Kasumi-1 (cell line): ENCODE measurements at regions not wholly inside any gene's neighbourhood (a gene's known extent, or its start where the extent isn't known, plus 50 kb on each side); places are given as distances from the start of the nearest gene placed in this dataset.
A peak's percentile ranks its signal among the peaks of the same experiment; 100 is the strongest.
"Not testable (repeated sequence)": the region's sequence is repeated elsewhere in the genome, so short reads cannot be mapped to it uniquely, and the experiment has no call there.

Source experiments
- DNase-seq, 2 experiments: peaks; one replicate each; lab custom pipeline; 2025; lab: John Stamatoyannopoulos, UW

- no peak for DNase-seq
These were observed 223.2 kb downstream of the FOXD2 start for GRCh38 chr1:47661040-47661439.

- DNase-seq, result no peak
These were observed 224.2 kb downstream of the FOXD2 start for GRCh38 chr1:47662068-47662467.

GRCh38 chr1:47663286-47663685, 225.4 kb downstream of the FOXD2 start:
- no peak for DNase-seq

GRCh38 chr1:47664356-47664755, 226.5 kb downstream of the FOXD2 start:
- no peak for DNase-seq

DNA sequence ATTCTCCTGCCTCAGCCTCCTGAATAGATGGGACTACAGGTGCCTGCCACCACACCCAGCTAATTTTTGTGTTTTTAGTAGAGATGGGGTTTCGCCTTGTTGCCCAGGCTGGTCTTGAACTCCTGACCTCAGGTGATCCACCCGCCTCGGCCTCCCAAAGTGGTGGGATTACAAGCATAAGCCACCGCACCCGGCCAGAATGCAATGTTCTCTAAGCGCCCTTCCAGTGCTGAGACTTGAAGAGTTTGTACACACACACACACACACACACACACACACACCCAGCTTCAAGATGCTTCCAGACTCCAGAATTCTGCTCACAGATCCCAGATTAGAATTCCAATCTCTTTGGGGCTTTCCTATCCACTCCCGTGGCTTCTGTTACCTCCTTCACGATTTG, 227.1 kb downstream of the FOXD2 start:
- not testable (repeated sequence) for DNase-seq

- DNase-seq, result no peak
These were observed 231.3 kb downstream of the FOXD2 start for GRCh38 chr1:47669081-47669585.

GRCh38 chr1:47672622-47673021, 234.8 kb downstream of the FOXD2 start:
- no peak for DNase-seq

DNA sequence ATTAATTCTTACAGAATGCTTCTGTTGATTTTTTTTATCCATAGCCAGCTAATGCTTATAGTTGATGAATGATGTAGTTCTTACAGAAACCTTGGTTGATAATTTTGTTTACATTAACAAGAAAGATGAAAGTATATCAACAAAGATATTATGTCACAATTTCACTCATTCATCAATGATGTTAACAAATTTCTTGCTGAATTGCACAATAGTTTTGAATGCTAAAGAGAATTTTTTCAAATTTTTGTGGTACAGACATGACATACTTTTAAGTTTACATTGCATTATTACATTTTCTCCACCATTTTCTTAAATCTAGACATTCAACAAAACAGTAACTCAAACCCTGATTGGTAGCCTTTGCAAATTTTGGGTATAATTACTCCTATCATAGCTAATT, 236.3 kb downstream of the FOXD2 start:
- no peak for DNase-seq

DNA sequence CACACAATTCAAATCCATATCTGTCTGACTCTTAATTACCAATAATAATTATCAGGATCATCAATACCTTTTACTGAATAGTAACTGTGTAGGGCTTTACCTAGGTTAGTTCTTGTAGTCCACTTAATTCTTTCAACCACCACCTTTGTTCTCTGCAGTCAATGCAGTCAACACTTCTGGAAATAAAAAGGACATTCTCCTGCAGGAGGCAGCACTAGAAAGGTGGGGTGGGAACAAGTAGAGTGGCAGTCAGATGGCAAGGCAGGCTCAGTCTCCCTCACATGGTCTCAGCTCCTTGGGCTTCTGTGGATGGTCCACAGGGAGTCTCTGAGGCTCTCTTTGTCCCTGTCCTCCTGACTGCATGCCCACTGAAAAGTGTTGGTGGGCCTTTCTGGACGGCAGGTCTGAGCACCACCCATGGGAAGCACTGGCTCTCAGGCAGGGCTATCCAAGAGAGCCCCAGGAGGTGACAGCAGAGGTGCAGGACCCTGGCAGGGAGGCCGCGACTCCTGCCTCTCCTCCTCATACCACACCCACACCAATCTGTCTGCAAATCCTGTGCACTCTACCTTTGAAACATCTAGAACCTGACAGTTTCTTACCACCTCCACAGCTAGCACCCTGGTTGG, 237.3 kb downstream of the FOXD2 start:
- DNase-seq, result no peak

- no peak for DNase-seq
These were observed 237.9 kb downstream of the FOXD2 start for GRCh38 chr1:47675721-47676120.

- no peak for DNase-seq
These were observed 238.6 kb downstream of the FOXD2 start for GRCh38 chr1:47676311-47677054.

DNA sequence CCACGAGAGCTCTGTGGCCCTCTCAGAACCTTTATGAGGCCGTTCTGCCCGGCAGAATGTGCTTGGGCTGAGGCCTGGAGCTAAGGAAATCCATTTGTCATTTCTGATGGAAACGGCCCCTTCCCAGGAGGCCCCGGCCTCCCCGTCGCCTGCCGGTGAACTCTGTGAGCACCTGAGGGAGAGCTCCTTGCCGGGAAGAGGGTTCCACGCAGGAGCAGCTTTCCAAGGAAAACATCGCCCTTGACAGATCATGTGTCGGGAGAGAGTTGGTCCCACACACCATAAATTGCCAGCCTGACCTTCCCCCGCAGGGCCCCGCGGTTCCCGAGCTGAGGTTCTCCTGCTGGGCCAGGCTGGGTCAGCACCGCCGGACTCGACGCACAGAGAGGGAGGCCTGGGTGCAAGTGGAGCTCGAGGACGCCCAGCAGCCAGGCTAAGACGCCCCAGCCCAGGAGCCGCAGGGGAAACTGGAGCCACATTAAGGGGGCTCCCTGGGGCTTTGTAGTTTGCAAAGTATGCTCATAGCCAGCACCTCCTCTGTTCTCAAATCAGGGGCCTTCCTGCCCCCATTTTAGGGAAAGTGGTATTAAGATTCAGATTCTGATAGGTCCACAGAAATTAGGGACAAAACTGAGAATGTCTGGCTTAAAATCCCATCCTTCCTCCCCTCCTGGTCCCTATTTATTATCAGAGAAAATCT, 239.5 kb downstream of the FOXD2 start:
- no peak for DNase-seq

DNA sequence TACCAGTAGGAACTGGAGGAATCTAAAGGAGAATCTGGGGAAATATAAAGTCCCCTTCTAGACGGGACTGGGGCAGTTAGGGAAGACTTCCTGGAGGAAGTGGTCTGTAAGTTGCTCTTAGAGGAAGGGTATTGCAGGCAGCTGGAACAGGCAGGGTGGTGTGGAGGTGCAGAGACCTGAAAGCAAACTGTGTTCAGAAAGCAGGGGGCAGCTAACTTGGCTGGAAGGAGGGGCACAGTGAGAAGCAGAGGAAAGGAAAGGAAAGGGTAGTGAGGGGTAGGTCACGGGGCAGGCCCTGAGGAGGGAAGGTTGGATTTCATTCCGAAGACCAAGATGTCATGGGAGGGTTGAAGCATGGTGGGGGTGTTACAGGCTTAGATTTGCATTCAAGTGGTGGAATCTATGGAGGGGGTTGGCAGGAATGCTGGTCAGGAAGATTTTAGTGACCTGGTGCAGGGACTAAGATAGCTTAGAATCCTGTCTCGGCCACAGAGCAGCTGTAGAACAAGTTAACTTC, 240.7 kb downstream of the FOXD2 start:
- no peak for DNase-seq

DNA sequence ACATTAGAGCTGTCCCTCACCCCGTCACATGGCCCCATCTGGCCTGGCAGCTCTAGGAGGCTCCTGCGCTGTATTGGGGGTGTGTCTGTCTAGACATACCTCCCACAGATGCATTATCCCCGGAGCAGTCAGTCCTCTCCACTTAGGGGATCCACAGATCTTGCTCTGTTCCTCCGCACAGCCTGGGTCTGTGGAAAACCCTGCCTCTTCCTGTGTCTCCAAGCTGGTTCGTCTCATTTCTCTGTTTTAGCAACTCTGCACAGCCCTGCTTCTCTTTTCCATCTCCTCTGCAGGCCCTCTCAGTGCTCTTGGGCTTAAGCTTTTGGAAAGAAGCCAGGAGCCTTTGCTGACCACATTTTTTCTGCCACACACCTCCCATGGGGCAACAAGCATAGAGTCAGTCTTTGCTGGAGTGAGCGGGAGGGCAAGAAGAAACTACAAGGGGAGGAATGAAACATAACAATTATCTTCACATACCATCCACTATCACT, 241.5 kb downstream of the FOXD2 start:
- DNase-seq, result peak; percentile 2 to 7

DNA sequence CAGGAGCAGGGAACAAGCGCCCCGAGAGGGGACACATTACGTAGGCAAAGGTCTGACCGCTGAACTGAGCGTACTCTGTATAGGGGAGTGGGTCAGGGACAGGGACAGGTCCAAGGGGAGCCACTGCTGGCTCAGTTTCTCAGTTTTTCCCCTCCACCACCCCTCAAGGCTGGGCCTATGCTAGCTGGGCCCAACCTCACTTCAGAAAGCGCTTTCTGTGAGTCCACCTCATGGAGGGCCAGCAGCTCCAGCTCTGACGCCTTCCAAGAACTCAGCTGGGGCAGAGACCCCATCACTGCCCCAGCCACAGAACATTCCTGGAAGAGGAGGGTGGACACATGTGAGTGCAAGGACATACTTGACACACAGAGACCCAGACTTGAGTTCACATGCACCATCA, 242.0 kb downstream of the FOXD2 start:
- no peak for DNase-seq

- no peak for DNase-seq
These were observed 243.1 kb downstream of the FOXD2 start for GRCh38 chr1:47680815-47681475.

GRCh38 chr1:47681735-47682134, 243.9 kb downstream of the FOXD2 start:
- DNase-seq, result no peak

DNA sequence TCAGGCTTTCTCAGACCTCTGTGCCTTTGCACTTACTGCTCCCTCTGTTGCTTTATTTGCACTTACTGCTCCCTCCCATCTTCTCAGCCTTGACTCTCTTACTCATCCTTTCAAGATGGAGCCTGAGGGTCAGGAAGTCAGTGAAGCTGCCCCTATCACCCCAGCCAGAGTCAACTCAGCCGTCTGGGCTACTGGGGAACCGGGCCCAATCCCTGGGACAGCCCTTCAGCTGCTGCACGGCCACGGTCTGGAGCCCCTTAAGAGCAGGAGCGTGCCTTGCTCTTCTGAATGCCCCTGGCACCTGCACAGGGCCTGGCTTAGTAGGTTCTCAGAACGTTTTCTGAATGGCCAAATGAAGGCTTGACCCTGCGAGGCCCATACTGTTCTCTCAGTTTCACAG, 244.4 kb downstream of the FOXD2 start:
- no peak for DNase-seq

- DNase-seq, result no peak
These were observed 245.0 kb downstream of the FOXD2 start for GRCh38 chr1:47682786-47683350.

DNA sequence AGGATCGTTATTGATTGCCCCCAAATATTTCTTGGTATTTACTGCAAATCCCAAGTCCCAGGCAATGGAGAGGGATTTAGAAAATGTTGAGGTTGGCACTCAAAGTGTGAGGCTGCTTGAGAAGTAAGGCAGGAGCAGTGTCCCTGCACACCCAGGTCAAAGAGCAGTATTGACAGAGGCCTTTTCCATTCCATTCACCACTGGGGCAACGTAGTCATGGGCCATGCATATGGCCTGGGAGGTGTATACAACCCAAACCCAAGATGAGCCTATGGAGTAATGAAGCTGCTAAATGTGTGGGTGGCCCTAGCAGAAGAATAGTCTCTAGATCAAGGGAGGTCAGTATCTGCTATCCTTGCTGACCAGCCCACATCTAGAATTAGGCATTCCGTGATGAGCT, 245.6 kb downstream of the FOXD2 start:
- DNase-seq, result no peak

GRCh38 chr1:47684518-47684917, 246.7 kb downstream of the FOXD2 start:
- DNase-seq, result no peak
